Iris pigment epithelial cell (primary cell): ENCODE measurements at regions not wholly inside any gene's neighbourhood (a gene's known extent, or its start where the extent isn't known, plus 50 kb on each side); places are given as distances from the start of the nearest gene placed in this dataset.
"Not testable (repeated sequence)": the region's sequence is repeated elsewhere in the genome, so short reads cannot be mapped to it uniquely, and the experiment has no call there.

Experiments
- DNase-seq: peaks from one replicate; pipeline ENCODE4 v3.0.0-alpha.2; 2011; ENCODE audit warnings: low read depth

GRCh38 chr16:13631213-13631767, 288.7 kb upstream of the ERCC4 start:
- no peak for DNase-seq

GRCh38 chr16:13631916-13632315, 288.0 kb upstream of the ERCC4 start:
- no peak for DNase-seq

GRCh38 chr16:13632504-13632903, 287.4 kb upstream of the ERCC4 start:
- not testable (repeated sequence) for DNase-seq

GRCh38 chr16:13633391-13633861, 286.5 kb upstream of the ERCC4 start:
- DNase-seq = no peak

GRCh38 chr16:13634253-13634652, 285.7 kb upstream of the ERCC4 start:
- DNase-seq = no peak

GRCh38 chr16:13634959-13635358, 285.0 kb upstream of the ERCC4 start:
- DNase-seq = no peak

GRCh38 chr16:13638218-13638617, 281.7 kb upstream of the ERCC4 start:
- DNase-seq = no peak

GRCh38 chr16:13643412-13643811, 276.5 kb upstream of the ERCC4 start:
- DNase-seq = no peak

- DNase-seq = no peak
These were observed 274.2 kb upstream of the ERCC4 start for GRCh38 chr16:13645601-13646245.

- DNase-seq = no peak
These were observed 259.1 kb upstream of the ERCC4 start for GRCh38 chr16:13660807-13661206.

GRCh38 chr16:13665876-13666275, 254.1 kb upstream of the ERCC4 start:
- no peak for DNase-seq

GRCh38 chr16:13672196-13672595, 247.8 kb upstream of the ERCC4 start:
- no peak for DNase-seq

GRCh38 chr16:13680021-13680889, 239.7 kb upstream of the ERCC4 start:
- no peak for DNase-seq

- DNase-seq = no peak
These were observed 235.0 kb upstream of the ERCC4 start for GRCh38 chr16:13684819-13685563.

GRCh38 chr16:13696017-13696416, 223.9 kb upstream of the ERCC4 start:
- DNase-seq = no peak

- DNase-seq = no peak
These were observed 222.9 kb upstream of the ERCC4 start for GRCh38 chr16:13697013-13697412.

- DNase-seq = no peak
These were observed 222.4 kb upstream of the ERCC4 start for GRCh38 chr16:13697568-13697967.

GRCh38 chr16:13702614-13703013, 217.3 kb upstream of the ERCC4 start:
- no peak for DNase-seq

- DNase-seq = no peak
These were observed 211.4 kb upstream of the ERCC4 start for GRCh38 chr16:13708347-13709120.

GRCh38 chr16:13718748-13719147, 201.2 kb upstream of the ERCC4 start:
- no peak for DNase-seq

- DNase-seq = no peak
These were observed 192.0 kb upstream of the ERCC4 start for GRCh38 chr16:13727943-13728342.

GRCh38 chr16:13733561-13733960, 186.4 kb upstream of the ERCC4 start:
- DNase-seq = no peak
